GM12873 (cell line): ENCODE measurements at regions not wholly inside any gene's neighbourhood (a gene's known extent, or its start where the extent isn't known, plus 50 kb on each side); places are given as distances from the start of the nearest gene placed in this dataset.

ENCODE experiments used
- CTCF ChIP-seq: IDR thresholded peaks from 2 replicates; pipeline ENCODE4 v1.5.1; 2012; ENCODE audit warnings: low read depth, mild to moderate bottlenecking, moderate library complexity, low read length, control low read depth; ENCODE audit not compliant: insufficient read depth; ENCODE audit errors: missing control alignments

- no peak for TF ChIP-seq CTCF
Observed at GRCh38 chr15:20353966-20354883, 187.4 kb downstream of the GOLGA6L6 start.

GRCh38 chr15:20352241-20353200 lies 189.1 kb downstream of the GOLGA6L6 start:
- no peak for TF ChIP-seq CTCF

- TF ChIP-seq CTCF: no peak
Observed at GRCh38 chr15:20351448-20351971, 190.1 kb downstream of the GOLGA6L6 start.

GRCh38 chr15:20349774-20350498 lies 191.7 kb downstream of the GOLGA6L6 start:
- TF ChIP-seq CTCF: no peak

- no peak for TF ChIP-seq CTCF
Observed at GRCh38 chr15:20348900-20349773, 192.5 kb downstream of the GOLGA6L6 start.

GRCh38 chr15:20348291-20348899 lies 193.2 kb downstream of the GOLGA6L6 start:
- TF ChIP-seq CTCF: no peak
